GM06990 (cell line): ENCODE measurements at regions not wholly inside any gene's neighbourhood (a gene's known extent, or its start where the extent isn't known, plus 50 kb on each side); places are given as distances from the start of the nearest gene placed in this dataset.

Source experiments
- DNase-seq: peaks from one replicate; pipeline ENCODE4 v3.0.0-alpha.2; 2011; ENCODE audit not compliant: insufficient read length; ENCODE audit errors: extremely low read depth
- H3K27me3 ChIP-seq: replicated peaks from 2 replicates; pipeline ENCODE4 v1.6.0; 2011; ENCODE audit warnings: low read length; ENCODE audit not compliant: control insufficient read depth, insufficient read depth
- H3K36me3 ChIP-seq: 2 replicates; pipeline ENCODE4 v1.5.1; 2011; ENCODE audit warnings: low read length; ENCODE audit not compliant: control insufficient read depth, insufficient read depth
- H3K4me3 ChIP-seq: replicated peaks from 2 replicates; pipeline ENCODE4 v1.5.1; 2011; ENCODE audit warnings: low read depth, mild to moderate bottlenecking, control low read depth, low read length
- TF ChIP-seq, protein P1 (sequence below): IDR thresholded peaks from 2 replicates; pipeline ENCODE4 v1.5.1; 2011; ENCODE audit warnings: low read length, control low read depth, mild to moderate bottlenecking, inconsistent platforms; ENCODE audit not compliant: insufficient read depth, poor library complexity, severe bottlenecking

DNA sequence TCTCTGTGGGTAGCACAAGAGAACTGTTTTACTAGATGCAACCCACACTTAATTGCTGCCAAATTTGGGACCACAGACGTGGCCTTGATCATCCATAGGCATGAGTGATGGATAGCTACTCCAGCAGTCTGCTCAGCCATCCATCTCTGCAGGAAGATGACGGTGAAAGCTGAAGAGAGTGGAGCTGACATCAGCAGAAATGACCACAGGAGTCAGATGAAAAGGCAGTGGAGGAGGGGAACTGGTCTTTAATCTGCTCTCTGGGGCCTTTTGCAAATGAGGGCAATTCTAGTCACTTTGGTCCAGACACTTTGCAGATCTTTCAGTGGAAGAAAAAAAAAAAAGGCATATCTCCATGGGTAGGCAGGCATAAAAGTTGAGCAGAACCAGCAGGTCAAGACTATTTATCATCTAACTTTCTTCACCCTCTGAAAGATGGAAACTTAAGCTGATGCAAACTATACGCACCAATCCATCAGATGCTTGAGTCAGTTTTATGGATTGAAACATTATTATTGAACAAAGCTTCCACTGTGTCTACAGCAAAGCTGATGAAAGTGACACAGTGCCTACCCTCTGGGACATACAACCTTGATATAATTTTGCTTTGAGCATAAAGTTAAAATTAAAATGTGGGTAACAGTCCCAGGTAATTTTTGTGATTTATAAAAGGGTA is 281.6 kb upstream of the OBI1 start:
- H3K36me3 ChIP-seq: no peaks in the 10 kb centered on the region
- TF ChIP-seq, protein P1, sequence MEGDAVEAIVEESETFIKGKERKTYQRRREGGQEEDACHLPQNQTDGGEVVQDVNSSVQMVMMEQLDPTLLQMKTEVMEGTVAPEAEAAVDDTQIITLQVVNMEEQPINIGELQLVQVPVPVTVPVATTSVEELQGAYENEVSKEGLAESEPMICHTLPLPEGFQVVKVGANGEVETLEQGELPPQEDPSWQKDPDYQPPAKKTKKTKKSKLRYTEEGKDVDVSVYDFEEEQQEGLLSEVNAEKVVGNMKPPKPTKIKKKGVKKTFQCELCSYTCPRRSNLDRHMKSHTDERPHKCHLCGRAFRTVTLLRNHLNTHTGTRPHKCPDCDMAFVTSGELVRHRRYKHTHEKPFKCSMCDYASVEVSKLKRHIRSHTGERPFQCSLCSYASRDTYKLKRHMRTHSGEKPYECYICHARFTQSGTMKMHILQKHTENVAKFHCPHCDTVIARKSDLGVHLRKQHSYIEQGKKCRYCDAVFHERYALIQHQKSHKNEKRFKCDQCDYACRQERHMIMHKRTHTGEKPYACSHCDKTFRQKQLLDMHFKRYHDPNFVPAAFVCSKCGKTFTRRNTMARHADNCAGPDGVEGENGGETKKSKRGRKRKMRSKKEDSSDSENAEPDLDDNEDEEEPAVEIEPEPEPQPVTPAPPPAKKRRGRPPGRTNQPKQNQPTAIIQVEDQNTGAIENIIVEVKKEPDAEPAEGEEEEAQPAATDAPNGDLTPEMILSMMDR: no peak
- no peaks in the 10 kb centered on the region; the same call in 1 of the 2 replicates for H3K27me3 ChIP-seq
- DNase-seq: no peak
- no peak overlapping the region for H3K4me3 ChIP-seq

DNA sequence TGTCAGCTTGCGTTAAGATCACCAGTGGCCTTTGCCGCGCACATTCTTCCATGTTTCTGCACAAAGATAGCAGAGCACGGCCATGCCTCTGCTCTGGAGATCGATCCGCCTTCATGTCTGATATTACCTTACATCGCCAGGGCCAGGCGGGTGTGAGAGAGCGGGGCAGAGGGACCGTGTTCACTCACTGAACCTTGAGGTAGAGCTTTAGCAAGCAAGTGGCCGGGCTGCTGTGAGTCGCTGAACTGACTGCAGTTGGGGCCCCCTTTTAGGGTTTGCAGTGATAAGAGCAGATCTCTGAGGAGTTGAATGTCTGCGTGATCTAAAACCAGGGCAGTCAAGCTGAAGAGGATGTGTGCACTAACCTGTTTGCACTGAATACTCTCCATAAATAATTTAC is 275.4 kb upstream of the OBI1 start:
- TF ChIP-seq, protein P1: no peak

DNA sequence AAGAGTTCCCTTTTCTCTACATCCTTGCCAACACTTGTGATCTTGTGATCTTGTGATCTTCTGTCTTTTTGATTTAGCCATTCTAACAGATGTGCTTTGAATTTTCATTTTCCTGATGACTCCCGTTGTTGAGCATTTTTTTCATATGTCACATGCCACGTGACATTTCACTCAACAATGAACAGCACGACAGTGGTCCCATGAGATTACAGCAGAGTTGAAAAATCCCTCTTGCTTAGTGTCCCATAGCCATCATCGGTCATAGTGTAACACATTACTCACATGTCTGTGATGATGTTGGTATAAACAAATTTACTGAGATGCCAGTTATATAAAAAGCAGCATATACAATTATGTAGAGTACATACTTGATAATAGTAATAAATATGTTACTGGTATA is 256.1 kb upstream of the OBI1 start:
- TF ChIP-seq, protein P1: no peak
- no peak for DNase-seq
- Histone ChIP-seq H3K27me3 (no peaks in the 10 kb centered on the region), H3K36me3 (no peaks in the 10 kb centered on the region), H3K4me3 (no peak overlapping the region)

More for the DNA sequence above, 275.4 kb upstream of the OBI1 start:
- H3K27me3 ChIP-seq: no peaks in the 10 kb centered on the region; the same call in 1 of the 2 replicates
- no peak overlapping the region for H3K4me3 ChIP-seq
- DNase-seq: no peak
- no peaks in the 10 kb centered on the region for H3K36me3 ChIP-seq

DNA sequence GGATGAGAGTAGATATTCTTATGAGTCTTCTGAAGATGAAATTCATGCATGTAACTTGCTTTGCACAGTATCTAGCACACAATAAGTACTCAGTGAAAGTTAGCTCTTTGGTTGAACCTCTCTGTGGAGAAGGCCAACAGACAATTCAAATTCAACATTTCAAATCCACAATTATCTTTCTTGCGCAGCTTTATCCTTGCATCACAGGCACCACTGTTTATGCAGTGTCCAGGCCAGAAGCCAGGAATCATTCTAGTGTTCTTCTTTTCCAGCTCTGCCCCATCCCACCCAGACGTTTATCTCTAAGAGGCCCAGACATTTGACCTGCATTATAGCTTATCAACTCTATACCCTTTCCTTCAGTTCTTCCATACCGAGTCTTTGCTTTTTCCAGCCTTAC is 254.7 kb upstream of the OBI1 start:
- no peak for DNase-seq
- Histone ChIP-seq H3K36me3 (no peaks in the 10 kb centered on the region), H3K27me3 (no peaks in the 10 kb centered on the region), H3K4me3 (no peak overlapping the region)
- TF ChIP-seq, protein P1: no peak

DNA sequence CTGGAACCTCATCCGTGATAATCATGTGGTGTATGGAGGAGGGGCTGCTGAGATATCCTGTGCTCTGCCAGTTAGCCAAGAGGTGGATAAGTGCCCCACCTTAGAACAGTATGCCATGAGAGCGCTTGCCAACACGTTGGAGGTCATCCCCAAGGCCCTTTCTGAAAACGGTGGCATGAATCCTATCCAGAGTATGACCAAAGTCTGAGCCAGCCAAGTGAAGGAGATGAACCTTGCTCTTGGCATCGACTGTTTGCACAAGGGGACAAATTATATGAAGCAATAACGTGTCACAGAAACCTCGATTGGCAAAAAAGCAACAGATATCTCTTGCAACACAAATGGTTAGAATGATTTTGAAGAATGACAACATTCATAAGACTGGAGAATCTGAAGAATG is 251.2 kb upstream of the OBI1 start:
- no peak for DNase-seq
- H3K4me3 ChIP-seq: no peak overlapping the region
- H3K27me3 ChIP-seq: no peaks in the 10 kb centered on the region
- H3K36me3 ChIP-seq: no peaks in the 10 kb centered on the region
- TF ChIP-seq, protein P1: no peak

DNA sequence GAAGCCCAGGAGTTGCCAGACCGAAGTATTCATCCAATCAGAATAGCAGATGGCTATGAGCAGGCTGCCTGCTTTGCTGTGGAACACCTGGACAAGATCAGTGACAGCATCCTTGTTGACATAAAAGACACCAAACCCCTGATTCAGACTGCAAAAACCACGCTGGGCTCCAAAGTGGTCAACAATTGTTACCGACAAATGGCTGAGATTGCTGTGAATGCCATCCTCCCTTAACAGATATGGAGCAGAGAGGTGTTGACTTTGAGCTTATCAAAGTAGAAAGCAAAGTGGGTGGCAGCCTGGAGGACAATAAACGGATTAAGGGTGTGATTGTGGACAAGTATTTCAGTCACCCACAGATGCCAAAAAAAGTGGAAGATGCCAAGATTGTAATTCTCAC is 250.3 kb upstream of the OBI1 start:
- no peaks in the 10 kb centered on the region for H3K36me3 ChIP-seq
- H3K27me3 ChIP-seq: no peaks in the 10 kb centered on the region
- TF ChIP-seq, protein P1: no peak
- H3K4me3 ChIP-seq: no peak overlapping the region
- no peak for DNase-seq
